HEK293 (cell line): ENCODE measurements at regions not wholly inside any gene's neighbourhood (a gene's known extent, or its start where the extent isn't known, plus 50 kb on each side); places are given as distances from the start of the nearest gene placed in this dataset.

ENCODE experiments used
- CTCF ChIA-PET: fragments of 350-600 bp; formaldehyde crosslinking; extraction: SDS; loops from one replicate; lab custom pipeline; 2021; ENCODE audit warnings: antibody characterized with exemption; lab: Yijun Ruan, JAX
- POLR2A ChIA-PET: fragments of 300-600 bp; formaldehyde crosslinking; extraction: SDS; loops from one replicate; lab custom pipeline; 2020; ENCODE audit warnings: antibody characterized with exemption, inconsistent platforms; lab: Yijun Ruan, JAX
- H3K27ac ChIP-seq: fragments of 200-500 bp; sonication (Bioruptor generic); 2 replicates; pipeline ENCODE4 v1.5.1; 2014; ENCODE audit warnings: low read depth, low read length, control low read depth, inconsistent platforms; ENCODE audit errors: extremely low read depth
- H3K36me3 ChIP-seq, 2 experiments: fragments of 200-500 bp in 1 of 2; sonication (Bioruptor generic) in 1 of 2; 1 replicate in 1 of 2; 2 replicates in 1 of 2; pipeline ENCODE4 v1.5.1; 2014 to 2017; ENCODE audit warnings: inconsistent platforms in 2 of 2, low read length in 2 of 2; ENCODE audit not compliant: control insufficient read depth in 2 of 2, insufficient read depth in 1 of 2
- H3K4me1 ChIP-seq: fragments of 200-500 bp; sonication (Bioruptor generic); 2 replicates; pipeline ENCODE4 v1.5.1; 2014; ENCODE audit warnings: mild to moderate bottlenecking, low read length, inconsistent platforms; ENCODE audit not compliant: control insufficient read depth, insufficient read depth
- H3K4me3 ChIP-seq: 2 replicates; pipeline ENCODE4 v1.5.1; 2011; ENCODE audit warnings: low read depth, mild to moderate bottlenecking, control low read depth, low read length, moderate library complexity
- H3K9me3 ChIP-seq: fragments of 200-500 bp; sonication (Bioruptor generic); 2 replicates; pipeline ENCODE4 v1.5.1; 2014; ENCODE audit warnings: low read depth, low read length, inconsistent platforms; ENCODE audit not compliant: control insufficient read depth, insufficient read depth
- MYNN ChIP-seq: fragments of 450-650 bp; formaldehyde crosslinking; IDR thresholded peaks from 2 replicates; pipeline ENCODE4 v1.5.1; 2016; ENCODE audit warnings: missing biosample characterization, missing genetic modification characterization, borderline replicate concordance
- OVOL3 ChIP-seq: fragments of 450-650 bp; formaldehyde crosslinking; IDR thresholded peaks from 2 replicates; pipeline ENCODE4 v1.5.1; 2016; ENCODE audit warnings: missing biosample characterization, missing genetic modification characterization
- ZBTB21 ChIP-seq: fragments of 450-650 bp; formaldehyde crosslinking; IDR thresholded peaks from 2 replicates; pipeline ENCODE4 v1.5.1; 2017; ENCODE audit warnings: missing biosample characterization, missing genetic modification characterization
- ZFP37 ChIP-seq: fragments of 450-650 bp; formaldehyde crosslinking; IDR thresholded peaks from 2 replicates; pipeline ENCODE4 v1.5.1; 2016; ENCODE audit warnings: missing biosample characterization, missing genetic modification characterization
- ZNF121 ChIP-seq: fragments of 450-650 bp; formaldehyde crosslinking; IDR thresholded peaks from 2 replicates; pipeline ENCODE4 v1.5.1; 2016; ENCODE audit warnings: missing biosample characterization, missing genetic modification characterization
- ZNF169 ChIP-seq: fragments of 450-650 bp; formaldehyde crosslinking; IDR thresholded peaks from 2 replicates; pipeline ENCODE4 v1.5.1; 2016; ENCODE audit warnings: missing biosample characterization, missing genetic modification characterization
- ZNF211 ChIP-seq: fragments of 450-650 bp; formaldehyde crosslinking; IDR thresholded peaks from 2 replicates; pipeline ENCODE4 v1.5.1; 2016; ENCODE audit warnings: low read depth, missing biosample characterization, missing genetic modification characterization
- ZNF23 ChIP-seq: fragments of 450-650 bp; formaldehyde crosslinking; IDR thresholded peaks from 2 replicates; pipeline ENCODE4 v1.5.1; 2016; ENCODE audit warnings: missing biosample characterization, missing genetic modification characterization, borderline replicate concordance
- ZNF24 ChIP-seq: fragments of 450-650 bp; formaldehyde crosslinking; IDR thresholded peaks from 2 replicates; pipeline ENCODE4 v1.5.1; 2016; ENCODE audit warnings: missing biosample characterization, missing genetic modification characterization
- ZNF302 ChIP-seq: fragments of 450-650 bp; formaldehyde crosslinking; IDR thresholded peaks from 2 replicates; pipeline ENCODE4 v1.5.1; 2016; ENCODE audit warnings: missing biosample characterization, missing genetic modification characterization, low read depth
- ZNF311 ChIP-seq: fragments of 450-650 bp; formaldehyde crosslinking; IDR thresholded peaks from 2 replicates; pipeline ENCODE4 v1.5.1; 2017; ENCODE audit warnings: missing biosample characterization, missing genetic modification characterization, borderline replicate concordance
- ZNF324 ChIP-seq: fragments of 450-650 bp; formaldehyde crosslinking; IDR thresholded peaks from 2 replicates; pipeline ENCODE4 v1.5.1; 2016; ENCODE audit warnings: missing biosample characterization, missing genetic modification characterization
- ZNF350 ChIP-seq: fragments of 450-650 bp; formaldehyde crosslinking; IDR thresholded peaks from 2 replicates; pipeline ENCODE4 v1.5.0; 2017; ENCODE audit warnings: missing biosample characterization, mild to moderate bottlenecking, missing genetic modification characterization
- ZNF530 ChIP-seq: fragments of 450-650 bp; formaldehyde crosslinking; IDR thresholded peaks from 2 replicates; pipeline ENCODE4 v1.5.1; 2016; ENCODE audit warnings: low read depth, missing biosample characterization, missing genetic modification characterization
- ZNF624 ChIP-seq: fragments of 450-650 bp; formaldehyde crosslinking; IDR thresholded peaks from 2 replicates; pipeline ENCODE4 v1.5.1; 2017; ENCODE audit warnings: missing biosample characterization, missing genetic modification characterization
- ZNF654 ChIP-seq: fragments of 450-650 bp; formaldehyde crosslinking; IDR thresholded peaks from 2 replicates; pipeline ENCODE4 v1.5.1; 2016; ENCODE audit warnings: low read depth, missing biosample characterization, missing genetic modification characterization
- ZNF658 ChIP-seq: fragments of 450-650 bp; formaldehyde crosslinking; IDR thresholded peaks from 2 replicates; pipeline ENCODE4; 2016; ENCODE audit warnings: missing biosample characterization, missing genetic modification characterization
- ZNF664 ChIP-seq: fragments of 450-650 bp; formaldehyde crosslinking; IDR thresholded peaks from 2 replicates; pipeline ENCODE4 v1.5.1; 2016; ENCODE audit warnings: missing biosample characterization, missing genetic modification characterization
- ZNF776 ChIP-seq: fragments of 450-650 bp; formaldehyde crosslinking; IDR thresholded peaks from 2 replicates; pipeline ENCODE4 v1.5.0; 2017; ENCODE audit warnings: missing biosample characterization, missing genetic modification characterization, borderline replicate concordance
- ZNF843 ChIP-seq: fragments of 450-650 bp; formaldehyde crosslinking; IDR thresholded peaks from 2 replicates; pipeline ENCODE4 v1.5.1; 2016; ENCODE audit warnings: missing biosample characterization, missing genetic modification characterization
- ZXDB ChIP-seq: fragments of 450-650 bp; formaldehyde crosslinking; IDR thresholded peaks from 2 replicates; pipeline ENCODE4 v1.5.1; 2016; ENCODE audit warnings: missing biosample characterization, missing genetic modification characterization
- TF ChIP-seq, protein P1 (sequence below): fragments of 450-650 bp; formaldehyde crosslinking; IDR thresholded peaks from 2 replicates; pipeline ENCODE4 v1.5.1; 2016; ENCODE audit warnings: missing biosample characterization, missing genetic modification characterization
- TF ChIP-seq, protein P2 (sequence below): fragments of 450-650 bp; formaldehyde crosslinking; IDR thresholded peaks from 2 replicates; pipeline ENCODE4 v1.5.1; 2016; ENCODE audit warnings: missing biosample characterization, missing genetic modification characterization
- TF ChIP-seq, protein P3 (sequence below): fragments of 450-650 bp; formaldehyde crosslinking; IDR thresholded peaks from 2 replicates; pipeline ENCODE4 v1.5.1; 2016; ENCODE audit warnings: missing biosample characterization, missing genetic modification characterization
- TF ChIP-seq, protein P4 (sequence below): fragments of 450-650 bp; formaldehyde crosslinking; IDR thresholded peaks from 2 replicates; pipeline ENCODE4 v1.5.1; 2016; ENCODE audit warnings: missing biosample characterization, missing genetic modification characterization

DNA sequence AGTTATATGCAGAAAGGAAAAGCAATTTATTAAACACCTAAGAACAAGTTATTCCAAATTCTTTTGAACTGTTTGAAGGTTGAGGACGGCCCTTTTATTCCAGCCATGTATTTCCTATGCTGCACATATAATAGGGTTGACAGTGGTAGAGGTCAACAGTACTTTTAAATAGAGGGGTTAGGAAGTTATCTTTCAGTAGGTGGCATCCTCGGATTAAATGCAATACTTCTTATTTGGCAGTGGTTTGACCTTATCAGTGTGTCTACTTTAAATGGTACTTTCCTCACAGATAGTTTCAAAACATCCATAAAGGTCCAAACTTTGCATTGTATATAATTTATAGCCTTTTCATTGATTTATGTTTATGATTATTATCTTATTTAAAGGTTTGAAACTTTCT is 558.7 kb downstream of the TUSC7 start:
- ChIA-PET CTCF (no interaction called here), POLR2A (no interaction called here)
- no peak overlapping the region for H3K4me3 ChIP-seq
- H3K27ac ChIP-seq: no peak overlapping the region
- H3K4me1 ChIP-seq: no peaks in the 10 kb centered on the region
- TF ChIP-seq, protein P1, sequence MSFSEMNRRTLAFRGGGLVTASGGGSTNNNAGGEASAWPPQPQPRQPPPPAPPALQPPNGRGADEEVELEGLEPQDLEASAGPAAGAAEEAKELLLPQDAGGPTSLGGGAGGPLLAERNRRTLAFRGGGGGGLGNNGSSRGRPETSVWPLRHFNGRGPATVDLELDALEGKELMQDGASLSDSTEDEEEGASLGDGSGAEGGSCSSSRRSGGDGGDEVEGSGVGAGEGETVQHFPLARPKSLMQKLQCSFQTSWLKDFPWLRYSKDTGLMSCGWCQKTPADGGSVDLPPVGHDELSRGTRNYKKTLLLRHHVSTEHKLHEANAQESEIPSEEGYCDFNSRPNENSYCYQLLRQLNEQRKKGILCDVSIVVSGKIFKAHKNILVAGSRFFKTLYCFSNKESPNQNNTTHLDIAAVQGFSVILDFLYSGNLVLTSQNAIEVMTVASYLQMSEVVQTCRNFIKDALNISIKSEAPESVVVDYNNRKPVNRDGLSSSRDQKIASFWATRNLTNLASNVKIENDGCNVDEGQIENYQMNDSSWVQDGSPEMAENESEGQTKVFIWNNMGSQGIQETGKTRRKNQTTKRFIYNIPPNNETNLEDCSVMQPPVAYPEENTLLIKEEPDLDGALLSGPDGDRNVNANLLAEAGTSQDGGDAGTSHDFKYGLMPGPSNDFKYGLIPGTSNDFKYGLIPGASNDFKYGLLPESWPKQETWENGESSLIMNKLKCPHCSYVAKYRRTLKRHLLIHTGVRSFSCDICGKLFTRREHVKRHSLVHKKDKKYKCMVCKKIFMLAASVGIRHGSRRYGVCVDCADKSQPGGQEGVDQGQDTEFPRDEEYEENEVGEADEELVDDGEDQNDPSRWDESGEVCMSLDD (tag by site-specific recombination): no peak
- TF ChIP-seq, protein P2, sequence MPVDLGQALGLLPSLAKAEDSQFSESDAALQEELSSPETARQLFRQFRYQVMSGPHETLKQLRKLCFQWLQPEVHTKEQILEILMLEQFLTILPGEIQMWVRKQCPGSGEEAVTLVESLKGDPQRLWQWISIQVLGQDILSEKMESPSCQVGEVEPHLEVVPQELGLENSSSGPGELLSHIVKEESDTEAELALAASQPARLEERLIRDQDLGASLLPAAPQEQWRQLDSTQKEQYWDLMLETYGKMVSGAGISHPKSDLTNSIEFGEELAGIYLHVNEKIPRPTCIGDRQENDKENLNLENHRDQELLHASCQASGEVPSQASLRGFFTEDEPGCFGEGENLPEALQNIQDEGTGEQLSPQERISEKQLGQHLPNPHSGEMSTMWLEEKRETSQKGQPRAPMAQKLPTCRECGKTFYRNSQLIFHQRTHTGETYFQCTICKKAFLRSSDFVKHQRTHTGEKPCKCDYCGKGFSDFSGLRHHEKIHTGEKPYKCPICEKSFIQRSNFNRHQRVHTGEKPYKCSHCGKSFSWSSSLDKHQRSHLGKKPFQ (tag by site-specific recombination): no peak
- TF ChIP-seq ZFP37 (tag by site-specific recombination) (no peak), ZNF311 (no peak), ZNF23 (tag by site-specific recombination) (no peak), ZNF658 (no peak), ZNF24 (tag by site-specific recombination) (no peak), ZNF530 (tag by site-specific recombination) (no peak)
- TF ChIP-seq, protein P3, sequence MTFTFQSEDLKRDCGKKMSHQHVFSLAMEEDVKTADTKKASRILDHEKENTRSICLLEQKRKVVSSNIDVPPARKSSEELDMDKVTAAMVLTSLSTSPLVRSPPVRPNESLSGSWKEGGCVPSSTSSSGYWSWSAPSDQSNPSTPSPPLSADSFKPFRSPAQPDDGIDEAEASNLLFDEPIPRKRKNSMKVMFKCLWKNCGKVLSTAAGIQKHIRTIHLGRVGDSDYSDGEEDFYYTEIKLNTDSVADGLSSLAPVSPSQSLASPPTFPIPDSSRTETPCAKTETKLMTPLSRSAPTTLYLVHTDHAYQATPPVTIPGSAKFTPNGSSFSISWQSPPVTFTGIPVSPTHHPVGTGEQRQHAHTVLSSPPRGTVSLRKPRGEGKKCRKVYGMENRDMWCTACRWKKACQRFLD (tag by site-specific recombination): no peak
- no peaks in the 10 kb centered on the region for H3K36me3 ChIP-seq
- H3K9me3 ChIP-seq: no peaks in the 10 kb centered on the region

DNA sequence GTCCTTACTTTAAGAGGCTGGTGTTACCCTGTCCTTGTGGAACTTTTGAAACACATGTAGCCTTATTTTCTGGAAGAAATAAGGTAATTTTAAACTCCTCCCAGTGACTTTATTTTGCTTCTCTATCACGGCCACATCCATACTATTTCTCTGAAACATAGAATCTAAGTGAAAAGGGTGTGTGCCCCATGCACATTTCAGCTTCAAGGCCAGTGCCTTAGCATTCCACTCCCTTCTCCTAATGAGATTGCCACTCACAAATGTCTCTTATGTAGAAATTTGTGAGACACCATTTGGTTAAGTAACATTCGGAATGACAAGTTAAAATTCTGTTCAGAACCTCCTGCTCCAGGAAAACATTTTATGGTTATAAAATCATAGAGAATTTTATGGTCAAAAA is 562.7 kb downstream of the TUSC7 start:
- Histone ChIP-seq H3K9me3 (no peaks in the 10 kb centered on the region), H3K4me1 (no peaks in the 10 kb centered on the region), H3K36me3 (no peaks in the 10 kb centered on the region), H3K4me3 (no peak overlapping the region), H3K27ac (no peak overlapping the region)
- CTCF ChIA-PET: no interaction called here
- TF ChIP-seq ZNF776 (no peak), ZNF843 (tag by site-specific recombination) (no peak), ZNF664 (tag by site-specific recombination) (no peak), ZNF624 (tag by site-specific recombination) (no peak)
- POLR2A ChIA-PET: no interaction called here

DNA sequence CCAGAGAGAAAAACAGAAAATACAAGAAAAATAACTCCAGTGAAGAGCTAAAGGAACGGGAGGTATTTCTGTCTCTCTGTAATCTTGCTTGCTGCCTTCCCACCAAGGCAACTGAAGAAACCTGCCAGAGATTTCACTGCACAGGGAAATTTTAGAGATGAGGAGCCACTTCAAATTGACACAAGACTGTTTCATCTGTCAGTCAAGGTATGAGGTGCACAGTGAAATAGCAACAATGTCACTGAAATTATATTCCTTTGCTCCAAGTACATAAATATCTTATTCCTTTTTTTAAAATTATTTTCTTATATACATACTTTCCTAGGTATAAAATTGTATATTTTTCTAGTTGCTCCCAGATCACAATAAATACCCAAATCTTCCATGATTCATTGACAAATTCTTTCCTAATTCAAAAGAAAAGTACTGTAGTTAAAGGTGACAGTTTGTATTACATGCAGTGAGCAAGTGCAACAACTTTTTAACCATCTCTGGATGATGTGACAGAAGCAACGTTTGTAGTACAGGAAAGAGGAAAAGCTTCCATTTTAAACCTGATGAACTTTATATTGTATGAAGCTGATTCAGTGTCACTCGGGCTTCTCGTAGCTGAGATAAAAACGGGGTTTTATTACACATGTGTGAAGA is 563.4 kb downstream of the TUSC7 start:
- Histone ChIP-seq H3K4me3 (no peak overlapping the region), H3K4me1 (no peaks in the 10 kb centered on the region), H3K9me3 (no peaks in the 10 kb centered on the region), H3K36me3 (no peaks in the 10 kb centered on the region), H3K27ac (no peak overlapping the region)
- CTCF ChIA-PET: no interaction called here
- POLR2A ChIA-PET: no interaction called here
- TF ChIP-seq ZNF169 (tag by site-specific recombination): no peak
- TF ChIP-seq OVOL3 (tag by site-specific recombination): no peak
- TF ChIP-seq ZNF211 (tag by site-specific recombination): no peak
- no peak for TF ChIP-seq ZNF324 (tag by site-specific recombination)
- TF ChIP-seq ZNF350 (tag by site-specific recombination): no peak
- no peak for TF ChIP-seq ZBTB21 (tag by site-specific recombination)
- no peak for TF ChIP-seq ZXDB (tag by site-specific recombination)
- no peak for TF ChIP-seq MYNN
- TF ChIP-seq ZNF654 (tag by site-specific recombination): no peak
- TF ChIP-seq ZNF121 (tag by site-specific recombination): no peak
- no peak for TF ChIP-seq ZNF302
- TF ChIP-seq, protein P4, sequence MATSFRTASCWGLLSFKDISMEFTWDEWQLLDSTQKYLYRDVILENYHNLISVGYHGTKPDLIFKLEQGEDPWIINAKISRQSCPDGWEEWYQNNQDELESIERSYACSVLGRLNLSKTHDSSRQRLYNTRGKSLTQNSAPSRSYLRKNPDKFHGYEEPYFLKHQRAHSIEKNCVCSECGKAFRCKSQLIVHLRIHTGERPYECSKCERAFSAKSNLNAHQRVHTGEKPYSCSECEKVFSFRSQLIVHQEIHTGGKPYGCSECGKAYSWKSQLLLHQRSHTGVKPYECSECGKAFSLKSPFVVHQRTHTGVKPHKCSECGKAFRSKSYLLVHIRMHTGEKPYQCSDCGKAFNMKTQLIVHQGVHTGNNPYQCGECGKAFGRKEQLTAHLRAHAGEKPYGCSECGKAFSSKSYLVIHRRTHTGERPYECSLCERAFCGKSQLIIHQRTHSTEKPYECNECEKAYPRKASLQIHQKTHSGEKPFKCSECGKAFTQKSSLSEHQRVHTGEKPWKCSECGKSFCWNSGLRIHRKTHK (tag by site-specific recombination): no peak
